Breast epithelium (tissue), 3 donors: ENCODE measurements at regions not wholly inside any gene's neighbourhood (a gene's known extent, or its start where the extent isn't known, plus 50 kb on each side); places are given as distances from the start of the nearest gene placed in this dataset.

ENCODE experiments used
- POLR2A ChIP-seq: fragments of 450-650 bp; IDR thresholded peaks from one replicate; pipeline ENCODE4 v1.6.1; 2016; ENCODE audit warnings: antibody characterized with exemption, mild to moderate bottlenecking, moderate library complexity
- TF ChIP-seq, protein P1 (sequence below), 3 donors: fragments of 450-650 bp; IDR thresholded peaks; one replicate each; pipeline ENCODE4 v1.5.1; 2016 to 2017; ENCODE audit warnings: antibody characterized with exemption in 3 of 3, mild to moderate bottlenecking in 3 of 3, moderate library complexity in 3 of 3

DNA sequence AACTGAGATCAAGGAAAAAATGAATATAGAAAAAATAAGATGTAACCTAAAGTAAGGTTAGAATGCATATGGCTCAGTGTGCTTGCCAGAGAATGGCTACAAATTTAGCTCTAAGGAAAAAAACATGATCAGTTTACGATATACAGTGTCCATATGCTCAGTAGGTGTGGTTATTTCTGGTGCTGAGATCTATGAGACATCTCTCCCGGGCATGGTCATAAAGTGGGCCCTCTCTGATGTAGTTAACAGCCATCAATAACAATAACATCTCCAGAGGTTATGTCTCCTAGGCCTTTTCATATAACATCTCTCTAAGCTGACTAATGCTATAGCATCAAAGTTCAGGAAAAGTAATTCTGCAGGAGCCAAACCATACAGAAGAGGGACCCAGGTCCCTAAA, 56.3 kb upstream of the UBE2E3 start:
- TF ChIP-seq, protein P1, sequence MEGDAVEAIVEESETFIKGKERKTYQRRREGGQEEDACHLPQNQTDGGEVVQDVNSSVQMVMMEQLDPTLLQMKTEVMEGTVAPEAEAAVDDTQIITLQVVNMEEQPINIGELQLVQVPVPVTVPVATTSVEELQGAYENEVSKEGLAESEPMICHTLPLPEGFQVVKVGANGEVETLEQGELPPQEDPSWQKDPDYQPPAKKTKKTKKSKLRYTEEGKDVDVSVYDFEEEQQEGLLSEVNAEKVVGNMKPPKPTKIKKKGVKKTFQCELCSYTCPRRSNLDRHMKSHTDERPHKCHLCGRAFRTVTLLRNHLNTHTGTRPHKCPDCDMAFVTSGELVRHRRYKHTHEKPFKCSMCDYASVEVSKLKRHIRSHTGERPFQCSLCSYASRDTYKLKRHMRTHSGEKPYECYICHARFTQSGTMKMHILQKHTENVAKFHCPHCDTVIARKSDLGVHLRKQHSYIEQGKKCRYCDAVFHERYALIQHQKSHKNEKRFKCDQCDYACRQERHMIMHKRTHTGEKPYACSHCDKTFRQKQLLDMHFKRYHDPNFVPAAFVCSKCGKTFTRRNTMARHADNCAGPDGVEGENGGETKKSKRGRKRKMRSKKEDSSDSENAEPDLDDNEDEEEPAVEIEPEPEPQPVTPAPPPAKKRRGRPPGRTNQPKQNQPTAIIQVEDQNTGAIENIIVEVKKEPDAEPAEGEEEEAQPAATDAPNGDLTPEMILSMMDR (IDR thresholded peaks at IDR 0.05): no peak
- no peak for TF ChIP-seq POLR2A
